Panc1 (cell line): ENCODE measurements at regions not wholly inside any gene's neighbourhood (a gene's known extent, or its start where the extent isn't known, plus 50 kb on each side); places are given as distances from the start of the nearest gene placed in this dataset.

Experiments used
- ATAC-seq: fragments of 200-7000 bp; cut with Tn5 transposase; 2 replicates; pipeline ENCODE4 v1.9.1; 2020; ENCODE audit warnings: mild to moderate bottlenecking, moderate library complexity
- BruUV-seq: library from RNA; stranded (reverse); fragments of 400-500 nt; replicated peaks from 2 replicates; lab custom pipeline; 2021; lab: Mats Ljungman, UMichigan
- CTCF ChIA-PET: fragments of 300-600 bp; sonication (Branson Sonifier 250); formaldehyde crosslinking; loops from one replicate; lab custom pipeline; 2022; ENCODE audit warnings: antibody characterized with exemption; lab: Charles Lee
- POLR2A ChIA-PET: fragments of 300-600 bp; sonication (Branson Sonifier 250); formaldehyde crosslinking; loops from one replicate; lab custom pipeline; 2022; ENCODE audit warnings: antibody characterized with exemption; lab: Charles Lee
- DNase-seq: peaks from one replicate; pipeline ENCODE4 v3.0.0-alpha.2; 2010; ENCODE audit warnings: low read depth, low spot score
- H3K27ac ChIP-seq: 2 replicates; pipeline ENCODE4 v1.5.1; 2011; ENCODE audit warnings: mild to moderate bottlenecking, low read length, inconsistent platforms
- H3K27me3 ChIP-seq: fragments of 200-500 bp; sonication (Bioruptor generic); 2 replicates; pipeline ENCODE4 v1.6.0; 2014; ENCODE audit warnings: low read length, inconsistent platforms; ENCODE audit not compliant: control insufficient read depth, insufficient read depth
- H3K36me3 ChIP-seq: fragments of 200-500 bp; sonication (Bioruptor generic); 2 replicates; pipeline ENCODE4 v1.5.1; 2014; ENCODE audit warnings: inconsistent platforms, mild to moderate bottlenecking, low read length, moderate library complexity; ENCODE audit not compliant: control insufficient read depth, insufficient read depth
- H3K4me1 ChIP-seq: 2 replicates; pipeline ENCODE4 v1.5.1; 2011; ENCODE audit warnings: inconsistent platforms, mild to moderate bottlenecking, low read length, moderate library complexity; ENCODE audit not compliant: control insufficient read depth, insufficient read depth
- H3K4me3 ChIP-seq, 2 experiments: 2 replicates each; pipeline ENCODE4 v1.5.1; 2011 to 2012; ENCODE audit warnings: low read depth in 2 of 2, low read length in 2 of 2, mild to moderate bottlenecking in 2 of 2, inconsistent platforms in 1 of 2, moderate library complexity in 1 of 2
- H3K9me3 ChIP-seq: fragments of 200-500 bp; sonication (Bioruptor generic); 2 replicates; pipeline ENCODE4 v1.5.1; 2014; ENCODE audit warnings: low read depth, mild to moderate bottlenecking, inconsistent platforms, low read length, moderate library complexity; ENCODE audit not compliant: control insufficient read depth, insufficient read depth
- POLR2AphosphoS5 ChIP-seq: IDR thresholded peaks from 2 replicates; pipeline ENCODE4 v1.6.1; 2012; ENCODE audit warnings: mild to moderate bottlenecking, low read depth, low read length, moderate library complexity
- SIN3A ChIP-seq: IDR thresholded peaks from 2 replicates; pipeline ENCODE4 v1.6.1; 2012; ENCODE audit warnings: low read depth, mild to moderate bottlenecking, low read length, moderate library complexity, borderline replicate concordance; ENCODE audit not compliant: insufficient read depth
- TCF7L2 ChIP-seq: IDR thresholded peaks from 2 replicates; pipeline ENCODE4 v1.6.1; 2011; ENCODE audit warnings: mild to moderate bottlenecking, low read depth, low read length, inconsistent platforms
- in situ Hi-C: cut with HindIII; loops from 2 replicates; pipeline ENCODE4 v1.10.0; 2016; ENCODE audit warnings: low sequenced_read_pairs, low pct_unique_long_range_greater_than_20kb
- intact Hi-C: fragments of 100-400 bp; cut with micrococcal nuclease; formaldehyde crosslinking; loops from one replicate; pipeline ENCODE4 v1.10.0; 2022; ENCODE audit not compliant: unreplicated experiment
- TF ChIP-seq, protein P1 (sequence below), 2 experiments: IDR thresholded peaks; 2 replicates each; pipeline ENCODE4 v1.6.1; 2011 to 2012; ENCODE audit warnings: low read depth in 2 of 2, control low read depth in 1 of 2, low read length in 1 of 2, mild to moderate bottlenecking in 1 of 2, moderate library complexity in 1 of 2; ENCODE audit not compliant: insufficient read depth in 1 of 2
- TF ChIP-seq, protein P2 (sequence below): fragments of 450-650 bp; IDR thresholded peaks from 2 replicates; pipeline ENCODE4 v1.5.1; 2017; ENCODE audit warnings: mild to moderate bottlenecking

GRCh38 chr14:99062216-99062615 lies 209.8 kb downstream of the BCL11B start:
- ATAC-seq (no peak), DNase-seq (no peak)
- in situ Hi-C loops = no loop called here
- intact Hi-C loops = no loop called here
- BruUV-seq = no TSS peak
- H3K9me3 ChIP-seq = no peaks in the 10 kb centered on the region
- H3K27me3 ChIP-seq = no peaks in the 10 kb centered on the region
- TF ChIP-seq, protein P1, sequence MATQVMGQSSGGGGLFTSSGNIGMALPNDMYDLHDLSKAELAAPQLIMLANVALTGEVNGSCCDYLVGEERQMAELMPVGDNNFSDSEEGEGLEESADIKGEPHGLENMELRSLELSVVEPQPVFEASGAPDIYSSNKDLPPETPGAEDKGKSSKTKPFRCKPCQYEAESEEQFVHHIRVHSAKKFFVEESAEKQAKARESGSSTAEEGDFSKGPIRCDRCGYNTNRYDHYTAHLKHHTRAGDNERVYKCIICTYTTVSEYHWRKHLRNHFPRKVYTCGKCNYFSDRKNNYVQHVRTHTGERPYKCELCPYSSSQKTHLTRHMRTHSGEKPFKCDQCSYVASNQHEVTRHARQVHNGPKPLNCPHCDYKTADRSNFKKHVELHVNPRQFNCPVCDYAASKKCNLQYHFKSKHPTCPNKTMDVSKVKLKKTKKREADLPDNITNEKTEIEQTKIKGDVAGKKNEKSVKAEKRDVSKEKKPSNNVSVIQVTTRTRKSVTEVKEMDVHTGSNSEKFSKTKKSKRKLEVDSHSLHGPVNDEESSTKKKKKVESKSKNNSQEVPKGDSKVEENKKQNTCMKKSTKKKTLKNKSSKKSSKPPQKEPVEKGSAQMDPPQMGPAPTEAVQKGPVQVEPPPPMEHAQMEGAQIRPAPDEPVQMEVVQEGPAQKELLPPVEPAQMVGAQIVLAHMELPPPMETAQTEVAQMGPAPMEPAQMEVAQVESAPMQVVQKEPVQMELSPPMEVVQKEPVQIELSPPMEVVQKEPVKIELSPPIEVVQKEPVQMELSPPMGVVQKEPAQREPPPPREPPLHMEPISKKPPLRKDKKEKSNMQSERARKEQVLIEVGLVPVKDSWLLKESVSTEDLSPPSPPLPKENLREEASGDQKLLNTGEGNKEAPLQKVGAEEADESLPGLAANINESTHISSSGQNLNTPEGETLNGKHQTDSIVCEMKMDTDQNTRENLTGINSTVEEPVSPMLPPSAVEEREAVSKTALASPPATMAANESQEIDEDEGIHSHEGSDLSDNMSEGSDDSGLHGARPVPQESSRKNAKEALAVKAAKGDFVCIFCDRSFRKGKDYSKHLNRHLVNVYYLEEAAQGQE (IDR thresholded peaks at IDR 0.05; ENCODE audit: insufficient read depth in 1 of 2, low read depth in 2 of 2, low read length in 1 of 2) = no peak
- TF ChIP-seq, protein P2, sequence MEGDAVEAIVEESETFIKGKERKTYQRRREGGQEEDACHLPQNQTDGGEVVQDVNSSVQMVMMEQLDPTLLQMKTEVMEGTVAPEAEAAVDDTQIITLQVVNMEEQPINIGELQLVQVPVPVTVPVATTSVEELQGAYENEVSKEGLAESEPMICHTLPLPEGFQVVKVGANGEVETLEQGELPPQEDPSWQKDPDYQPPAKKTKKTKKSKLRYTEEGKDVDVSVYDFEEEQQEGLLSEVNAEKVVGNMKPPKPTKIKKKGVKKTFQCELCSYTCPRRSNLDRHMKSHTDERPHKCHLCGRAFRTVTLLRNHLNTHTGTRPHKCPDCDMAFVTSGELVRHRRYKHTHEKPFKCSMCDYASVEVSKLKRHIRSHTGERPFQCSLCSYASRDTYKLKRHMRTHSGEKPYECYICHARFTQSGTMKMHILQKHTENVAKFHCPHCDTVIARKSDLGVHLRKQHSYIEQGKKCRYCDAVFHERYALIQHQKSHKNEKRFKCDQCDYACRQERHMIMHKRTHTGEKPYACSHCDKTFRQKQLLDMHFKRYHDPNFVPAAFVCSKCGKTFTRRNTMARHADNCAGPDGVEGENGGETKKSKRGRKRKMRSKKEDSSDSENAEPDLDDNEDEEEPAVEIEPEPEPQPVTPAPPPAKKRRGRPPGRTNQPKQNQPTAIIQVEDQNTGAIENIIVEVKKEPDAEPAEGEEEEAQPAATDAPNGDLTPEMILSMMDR = no peak
- TF ChIP-seq TCF7L2 (no peak), SIN3A (no peak), POLR2AphosphoS5 (no peak)
- no peak overlapping the region for H3K27ac ChIP-seq
- H3K4me1 ChIP-seq = no peaks in the 10 kb centered on the region
- no peaks in the 10 kb centered on the region for H3K36me3 ChIP-seq
- H3K4me3 ChIP-seq = no peak overlapping the region
- CTCF ChIA-PET = no interaction called here
- POLR2A ChIA-PET = no interaction called here

DNA sequence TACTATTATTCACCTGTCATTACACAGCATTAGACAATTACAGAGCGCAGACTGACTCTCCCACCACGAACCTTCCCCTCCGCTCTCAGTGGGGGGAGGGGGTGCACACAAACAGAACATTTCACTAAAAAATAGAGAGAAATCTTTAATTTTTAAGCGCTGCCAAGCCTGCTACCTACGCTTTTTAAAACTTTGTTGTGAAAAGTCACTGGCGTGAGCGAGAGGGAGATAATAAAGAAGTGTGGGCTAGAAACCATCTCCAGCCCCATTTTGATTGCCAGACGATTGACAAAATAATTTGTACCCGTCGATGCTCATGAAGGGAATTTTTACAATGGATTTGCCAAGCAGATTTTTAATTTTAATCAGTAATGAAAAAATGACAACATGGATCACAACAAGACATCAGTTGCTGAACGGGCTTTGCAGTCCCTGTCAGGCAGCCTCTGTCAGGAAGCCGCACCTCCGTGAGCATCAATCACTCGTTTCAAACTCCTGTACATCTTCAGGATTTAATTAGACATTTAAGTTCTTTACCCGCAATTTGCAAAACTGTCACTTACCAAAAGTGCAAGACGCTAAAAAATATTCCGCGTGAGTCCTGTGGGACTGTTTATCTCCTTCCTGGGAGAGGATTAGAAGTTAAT lies 209.1 kb downstream of the BCL11B start:
- BruUV-seq = no TSS peak
- Histone ChIP-seq H3K4me3 (no peak overlapping the region), H3K27ac (no peak overlapping the region), H3K9me3 (no peaks in the 10 kb centered on the region), H3K27me3 (no peaks in the 10 kb centered on the region), H3K36me3 (no peaks in the 10 kb centered on the region), H3K4me1 (no peaks in the 10 kb centered on the region)
- in situ Hi-C loops = no loop called here
- TF ChIP-seq, protein P2 = no peak
- TF ChIP-seq, protein P1 (IDR thresholded peaks at IDR 0.05; ENCODE audit: insufficient read depth in 1 of 2, low read depth in 2 of 2, low read length in 1 of 2) = no peak
- TF ChIP-seq TCF7L2 = no peak
- no peak for TF ChIP-seq SIN3A
- TF ChIP-seq POLR2AphosphoS5 = no peak
- no peak for DNase-seq
- intact Hi-C loops = no loop called here
- no peak for ATAC-seq
- POLR2A ChIA-PET = no interaction called here
- CTCF ChIA-PET = no interaction called here
